GM10248 (cell line): ENCODE measurements at regions not wholly inside any gene's neighbourhood (a gene's known extent, or its start where the extent isn't known, plus 50 kb on each side); places are given as distances from the start of the nearest gene placed in this dataset.

ENCODE experiments used
- CTCF ChIA-PET: fragments of 300-600 bp; sonication (Branson Sonifier 250); formaldehyde crosslinking; extraction: SDS; loops from one replicate; lab custom pipeline; 2021; ENCODE audit warnings: antibody characterized with exemption; lab: Yijun Ruan, JAX
- POLR2A ChIA-PET: fragments of 350-650 bp; sonication (Branson Sonifier 250); formaldehyde crosslinking; extraction: SDS; loops from one replicate; lab custom pipeline; 2020; ENCODE audit warnings: antibody characterized with exemption; lab: Yijun Ruan, JAX
- DNase-seq: peaks from one replicate; pipeline ENCODE4 v3.0.0; 2012; ENCODE audit errors: extremely low spot score
- TF ChIP-seq, protein P1 (sequence below): IDR thresholded peaks from 2 replicates; pipeline ENCODE4 v1.5.1; 2012; ENCODE audit warnings: mild to moderate bottlenecking, low read depth; ENCODE audit errors: extremely low read depth, missing control alignments, control extremely low read depth

DNA sequence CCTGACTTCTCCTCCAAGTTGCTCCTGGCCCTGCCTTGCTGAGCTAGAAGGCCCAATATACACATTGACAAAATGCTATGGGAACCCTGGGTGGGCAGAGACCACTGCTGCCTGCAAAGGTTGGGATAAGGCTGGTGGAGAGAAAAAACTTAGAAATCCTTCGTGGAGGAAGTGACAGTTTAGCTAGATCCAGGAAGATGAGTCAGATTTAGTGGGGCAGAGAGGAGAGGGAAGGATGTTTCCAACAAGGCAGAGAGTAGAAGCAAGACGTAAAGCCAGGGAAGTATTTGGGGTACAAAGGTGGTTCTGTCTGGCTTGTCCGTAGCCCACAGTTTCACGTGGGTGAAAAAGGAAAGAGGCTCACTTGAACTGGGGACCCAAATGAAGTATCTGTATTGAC lies 69.0 kb upstream of the CLMN start:
- ChIA-PET POLR2A (no interaction called here), CTCF (interaction anchor here (1.9 kb wide), 1 partner anchor 9 kb away, joined by 7 read pairs; no protein-coding TSS in a partner anchor)
- DNase-seq: no peak
- TF ChIP-seq, protein P1, sequence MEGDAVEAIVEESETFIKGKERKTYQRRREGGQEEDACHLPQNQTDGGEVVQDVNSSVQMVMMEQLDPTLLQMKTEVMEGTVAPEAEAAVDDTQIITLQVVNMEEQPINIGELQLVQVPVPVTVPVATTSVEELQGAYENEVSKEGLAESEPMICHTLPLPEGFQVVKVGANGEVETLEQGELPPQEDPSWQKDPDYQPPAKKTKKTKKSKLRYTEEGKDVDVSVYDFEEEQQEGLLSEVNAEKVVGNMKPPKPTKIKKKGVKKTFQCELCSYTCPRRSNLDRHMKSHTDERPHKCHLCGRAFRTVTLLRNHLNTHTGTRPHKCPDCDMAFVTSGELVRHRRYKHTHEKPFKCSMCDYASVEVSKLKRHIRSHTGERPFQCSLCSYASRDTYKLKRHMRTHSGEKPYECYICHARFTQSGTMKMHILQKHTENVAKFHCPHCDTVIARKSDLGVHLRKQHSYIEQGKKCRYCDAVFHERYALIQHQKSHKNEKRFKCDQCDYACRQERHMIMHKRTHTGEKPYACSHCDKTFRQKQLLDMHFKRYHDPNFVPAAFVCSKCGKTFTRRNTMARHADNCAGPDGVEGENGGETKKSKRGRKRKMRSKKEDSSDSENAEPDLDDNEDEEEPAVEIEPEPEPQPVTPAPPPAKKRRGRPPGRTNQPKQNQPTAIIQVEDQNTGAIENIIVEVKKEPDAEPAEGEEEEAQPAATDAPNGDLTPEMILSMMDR: no peak

DNA sequence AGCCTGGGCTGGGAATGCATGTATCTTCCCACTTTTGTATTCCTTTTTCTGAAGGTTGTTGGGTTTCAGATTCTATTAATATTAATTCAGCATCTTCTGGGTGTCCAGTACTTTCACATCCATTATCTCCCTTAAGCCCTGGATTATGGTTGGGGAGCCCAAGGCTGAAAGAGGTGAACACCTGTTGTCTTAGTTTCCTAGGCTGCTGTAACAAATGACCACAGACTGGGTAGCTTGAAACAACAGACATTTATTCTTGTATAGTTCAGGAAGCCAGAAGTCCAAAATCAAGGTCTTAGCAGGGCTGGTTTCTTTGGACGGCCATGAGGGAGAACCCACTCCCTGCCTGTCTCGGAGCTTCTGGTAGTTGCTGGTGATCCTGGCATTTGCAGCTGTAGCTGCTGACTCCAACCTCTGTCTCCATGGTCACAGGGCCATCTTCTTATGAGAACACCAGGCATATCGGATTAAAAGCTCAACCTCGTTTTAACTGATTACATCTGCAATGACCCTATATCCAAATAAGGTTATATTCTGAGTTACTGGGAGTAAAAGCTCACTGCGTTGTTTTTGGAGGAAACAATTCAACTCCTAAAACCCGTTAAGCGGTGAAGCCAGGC lies 68.2 kb upstream of the CLMN start:
- ChIA-PET POLR2A (no interaction called here), CTCF (interaction anchor here (1.0 to 1.9 kb wide), 2 partner anchors 9 to 23 kb away, joined by 3 to 7 read pairs; no protein-coding TSS in a partner anchor)
- TF ChIP-seq, protein P1: no peak
- no peak for DNase-seq

DNA sequence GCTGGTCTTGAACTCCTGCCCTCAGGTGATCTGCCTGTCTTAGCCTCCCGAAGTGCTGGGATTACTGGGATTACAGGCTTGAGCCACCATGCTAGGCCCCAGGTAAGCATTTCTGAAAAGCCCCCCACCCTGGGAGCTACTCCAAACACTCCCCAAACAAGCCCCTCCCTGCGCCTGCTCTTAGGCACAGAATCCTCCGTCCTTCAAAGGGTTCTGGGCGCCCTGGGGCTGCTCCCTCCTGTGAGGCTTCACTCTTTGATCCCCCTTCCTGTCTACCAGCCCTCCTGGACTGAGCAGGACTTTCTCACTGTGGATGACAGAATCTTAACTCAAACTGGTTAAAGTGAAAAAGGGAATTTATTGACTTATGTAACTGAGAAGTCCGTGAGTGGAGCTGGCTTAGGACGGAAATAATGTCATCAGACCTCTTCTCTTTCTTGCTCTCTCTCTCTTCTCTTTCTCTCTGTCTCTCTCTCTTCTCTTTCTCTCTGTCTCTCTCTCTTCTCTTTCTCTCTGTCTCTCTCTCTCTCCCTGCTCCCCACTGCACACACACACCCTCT lies 66.9 kb upstream of the CLMN start:
- POLR2A ChIA-PET: no interaction called here
- no peak for DNase-seq
- CTCF ChIA-PET: interaction anchor here (1.0 kb wide), 1 partner anchor 24 kb away, joined by 3 read pairs; no protein-coding TSS in a partner anchor
- TF ChIP-seq, protein P1: no peak

DNA sequence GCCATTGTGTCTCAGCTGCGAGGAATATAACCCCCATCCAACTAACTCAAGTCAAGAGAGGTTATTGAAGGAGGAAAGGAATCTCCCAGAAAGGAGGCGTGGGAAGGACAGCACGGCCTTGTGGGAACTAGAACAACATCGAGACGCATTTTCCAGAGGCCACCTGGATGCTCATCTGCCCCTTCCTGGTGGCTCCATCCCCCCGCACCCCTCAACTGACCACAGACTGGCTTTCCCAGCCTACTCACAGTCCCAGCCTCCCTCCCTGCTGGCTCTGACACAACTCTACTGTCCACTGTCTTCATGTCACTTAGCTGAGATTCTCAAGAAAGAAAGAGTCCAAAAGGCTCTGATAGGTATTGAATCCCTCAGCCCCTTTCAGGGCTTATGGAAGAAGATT lies 66.0 kb upstream of the CLMN start:
- TF ChIP-seq, protein P1: no peak
- POLR2A ChIA-PET: no interaction called here
- DNase-seq: no peak
- CTCF ChIA-PET: no interaction called here

DNA sequence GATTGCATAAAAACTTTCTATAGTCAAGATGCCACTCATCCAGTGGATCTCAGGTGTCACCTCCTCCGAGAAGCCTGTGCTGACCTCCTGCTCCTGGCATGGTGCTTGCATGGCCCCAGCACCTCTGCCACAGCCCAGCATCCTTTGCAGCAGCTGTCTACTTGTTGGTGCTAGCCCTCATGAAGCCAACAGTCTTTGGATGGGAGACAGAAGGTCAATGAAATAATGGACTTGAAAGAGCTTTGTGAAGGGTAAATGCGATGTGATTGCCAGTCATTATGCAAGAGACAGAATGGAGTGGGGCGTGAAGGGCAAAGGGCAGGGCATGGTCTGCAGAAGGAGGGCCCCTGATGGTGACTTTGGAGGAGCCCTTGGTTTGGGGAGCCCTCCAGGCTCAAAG lies 63.0 kb upstream of the CLMN start:
- ChIA-PET POLR2A (no interaction called here), CTCF (no interaction called here)
- TF ChIP-seq, protein P1: no peak
- no peak for DNase-seq

DNA sequence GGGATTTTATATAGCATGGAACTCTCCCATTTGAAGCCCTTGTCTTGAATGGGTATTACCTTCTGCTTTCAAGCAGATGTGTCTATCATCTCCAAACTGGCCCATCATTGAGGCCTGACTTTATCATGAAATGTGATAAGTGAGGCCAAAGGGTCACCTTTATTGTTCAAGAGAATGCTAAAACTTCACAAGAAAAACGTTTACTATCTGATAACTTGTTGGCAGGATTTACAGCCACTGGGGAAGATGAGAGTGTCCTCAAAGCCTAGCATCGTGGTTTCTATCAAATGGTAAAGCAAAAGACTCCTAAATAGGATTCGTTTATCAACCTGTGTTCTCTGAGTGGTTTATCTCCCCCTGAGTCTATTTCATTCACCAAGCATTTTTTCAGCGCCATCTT lies 62.0 kb upstream of the CLMN start:
- no peak for DNase-seq
- POLR2A ChIA-PET: no interaction called here
- CTCF ChIA-PET: interaction anchor here (1.6 to 2.2 kb wide), 2 partner anchors 9 to 20 kb away, joined by 3 to 6 read pairs; no protein-coding TSS in a partner anchor
- TF ChIP-seq, protein P1: no peak
